ENCODE measurements at regions not wholly inside any gene's neighbourhood (a gene's known extent, or its start where the extent isn't known, plus 50 kb on each side); places are given as distances from the start of the nearest gene placed in this dataset.
"Not testable (repeated sequence)": the region's sequence is repeated elsewhere in the genome, so short reads cannot be mapped to it uniquely, and the experiment has no call there.

DNA sequence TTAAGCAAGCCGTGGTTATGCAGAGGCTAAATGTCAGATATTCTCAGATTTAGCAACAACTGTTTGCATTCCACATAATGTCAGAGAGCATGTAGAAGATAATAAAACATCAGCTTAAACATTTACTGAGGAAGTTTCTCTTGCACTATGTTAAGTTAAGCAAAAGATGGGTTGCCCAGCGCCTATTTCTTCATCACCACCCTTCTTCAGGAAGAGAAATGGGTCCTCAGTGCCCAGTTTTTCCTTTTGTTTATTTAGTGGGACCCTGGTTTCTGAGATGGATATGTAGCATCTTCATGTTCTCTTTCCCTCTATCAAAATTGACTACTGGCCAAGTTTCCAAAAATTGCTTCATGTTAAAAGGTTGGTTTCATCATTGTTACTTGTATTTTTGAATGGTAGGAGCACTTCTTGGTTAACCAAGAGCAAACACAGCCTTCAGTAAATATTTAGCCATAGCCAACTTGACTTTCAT lies 356.8 kb downstream of the RFC3 start:
- Mint-ChIP-seq H3K4me3 (no peak overlapping the region), H3K27ac (no peak overlapping the region), H3K4me1 (ENCODE audit: low read depth) (no peaks in the 10 kb centered on the region), H3K27me3 (no peaks in the 10 kb centered on the region), H3K36me3 (no peaks in the 10 kb centered on the region), H3K9me3 (no peaks in the 10 kb centered on the region)
- ChIA-PET POLR2A (no interaction called here), CTCF (no interaction called here)
- intact Hi-C loops (cut with micrococcal nuclease): no loop called here
- no peak for DNase-seq

DNA sequence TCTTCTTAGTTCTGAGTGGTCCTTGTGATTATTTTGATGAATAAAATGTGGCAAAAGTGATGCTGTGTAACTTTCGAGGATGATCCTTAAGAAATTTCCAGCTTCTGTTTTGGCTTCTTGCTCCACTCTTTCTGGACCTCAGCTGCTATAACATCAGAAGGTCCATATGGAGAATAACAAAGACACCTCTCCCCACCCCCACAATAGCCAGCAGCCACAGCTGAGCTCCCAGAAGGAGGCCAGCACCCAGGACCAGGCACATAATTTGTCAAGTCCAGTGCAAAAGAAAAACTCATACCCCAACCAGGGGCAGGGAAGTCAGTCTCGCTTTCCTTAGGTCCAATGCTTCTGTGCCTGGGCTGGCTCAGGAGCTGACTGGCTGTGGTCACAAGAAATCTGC lies 357.6 kb downstream of the RFC3 start:
- Mint-ChIP-seq H3K9me3 (no peaks in the 10 kb centered on the region), H3K4me3 (no peak overlapping the region), H3K27ac (no peak overlapping the region), H3K36me3 (no peaks in the 10 kb centered on the region), H3K27me3 (peaks cover 1% of the 10 kb centered on the region), H3K4me1 (ENCODE audit: low read depth) (no peaks in the 10 kb centered on the region)
- ChIA-PET POLR2A (no interaction called here), CTCF (no interaction called here)
- no peak for DNase-seq
- intact Hi-C loops (cut with micrococcal nuclease): no loop called here

DNA sequence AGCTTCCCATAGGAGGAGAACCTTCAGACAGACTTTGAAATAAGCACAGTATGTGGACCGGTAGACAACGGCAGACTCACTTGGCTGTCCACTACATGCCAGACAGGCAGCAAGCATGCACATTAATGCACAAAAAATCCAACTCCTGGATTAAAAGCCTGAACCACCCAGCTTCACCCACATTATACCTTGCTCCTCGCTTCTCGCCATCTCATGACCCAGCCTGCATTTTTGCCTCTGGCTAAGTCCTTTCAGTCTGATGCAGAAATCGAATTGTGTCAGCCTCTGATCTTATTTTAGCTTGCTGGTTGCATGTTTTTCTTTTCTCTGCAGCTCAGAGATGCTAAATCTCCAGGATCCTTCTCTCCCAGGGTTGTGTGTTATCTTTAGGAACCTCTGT lies 358.7 kb downstream of the RFC3 start:
- H3K36me3 Mint-ChIP-seq: no peaks in the 10 kb centered on the region
- ChIA-PET CTCF (no interaction called here), POLR2A (no interaction called here)
- H3K4me1 Mint-ChIP-seq (ENCODE audit: low read depth): no peaks in the 10 kb centered on the region
- no peak for DNase-seq
- intact Hi-C loops (cut with micrococcal nuclease): no loop called here
- no peak overlapping the region for H3K27ac Mint-ChIP-seq
- no peaks in the 10 kb centered on the region for H3K9me3 Mint-ChIP-seq
- no peak overlapping the region for H3K4me3 Mint-ChIP-seq
- peaks cover 2% of the 10 kb centered on the region for H3K27me3 Mint-ChIP-seq

DNA sequence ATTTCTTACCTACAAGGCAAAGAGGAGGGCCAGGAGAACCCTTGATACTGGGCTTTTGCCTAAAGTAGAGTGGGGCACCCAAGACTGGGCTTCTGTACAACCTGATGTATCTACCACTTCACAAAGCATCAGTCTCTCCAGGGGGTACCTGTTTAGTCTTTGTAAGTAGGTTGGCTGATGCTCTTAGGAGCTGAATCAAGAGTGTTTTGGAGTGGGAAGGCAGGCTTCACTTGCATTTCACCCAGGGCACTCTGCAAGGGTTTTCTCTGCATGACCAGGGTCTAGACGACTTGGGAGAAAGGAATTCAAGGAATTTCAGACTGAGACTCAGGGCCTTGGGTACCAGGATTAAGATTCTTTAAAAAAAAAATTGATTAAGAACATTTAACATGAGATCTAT lies 361.5 kb downstream of the RFC3 start:
- peaks cover 2% of the 10 kb centered on the region for H3K27me3 Mint-ChIP-seq
- intact Hi-C loops (cut with micrococcal nuclease): no loop called here
- H3K4me1 Mint-ChIP-seq (ENCODE audit: low read depth): no peaks in the 10 kb centered on the region

DNA sequence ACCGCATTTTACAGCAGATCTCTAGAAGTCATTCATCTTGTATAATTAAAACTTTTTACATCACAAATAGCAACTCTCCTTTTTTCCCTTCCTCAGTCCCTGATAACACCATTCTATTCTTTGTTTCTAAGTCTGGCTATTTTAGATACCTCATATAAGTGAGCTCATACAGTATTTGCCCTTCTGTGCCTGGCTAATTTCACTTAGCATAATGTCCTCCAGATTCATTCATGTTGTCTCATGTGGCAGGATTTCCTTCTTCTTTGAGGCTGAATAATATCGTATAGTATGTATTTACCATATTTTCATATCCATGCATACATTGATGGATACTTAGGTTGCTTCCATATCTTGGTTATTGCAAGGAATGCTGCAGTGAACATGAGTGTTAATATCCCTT lies 362.0 kb downstream of the RFC3 start:
- ChIA-PET POLR2A (no interaction called here), CTCF (no interaction called here)
- Mint-ChIP-seq H3K4me1 (ENCODE audit: low read depth) (no peaks in the 10 kb centered on the region), H3K27me3 (peaks cover 2% of the 10 kb centered on the region), H3K27ac (no peak overlapping the region), H3K36me3 (no peaks in the 10 kb centered on the region), H3K4me3 (no peak overlapping the region), H3K9me3 (no peaks in the 10 kb centered on the region)
- intact Hi-C loops (cut with micrococcal nuclease): no loop called here
- no peak for DNase-seq

More for the DNA sequence above, 361.5 kb downstream of the RFC3 start:
- H3K36me3 Mint-ChIP-seq: no peaks in the 10 kb centered on the region
- no peaks in the 10 kb centered on the region for H3K9me3 Mint-ChIP-seq
- CTCF ChIA-PET: no interaction called here
- no peak for DNase-seq
- H3K4me3 Mint-ChIP-seq: no peak overlapping the region
- POLR2A ChIA-PET: no interaction called here
- no peak overlapping the region for H3K27ac Mint-ChIP-seq

DNA sequence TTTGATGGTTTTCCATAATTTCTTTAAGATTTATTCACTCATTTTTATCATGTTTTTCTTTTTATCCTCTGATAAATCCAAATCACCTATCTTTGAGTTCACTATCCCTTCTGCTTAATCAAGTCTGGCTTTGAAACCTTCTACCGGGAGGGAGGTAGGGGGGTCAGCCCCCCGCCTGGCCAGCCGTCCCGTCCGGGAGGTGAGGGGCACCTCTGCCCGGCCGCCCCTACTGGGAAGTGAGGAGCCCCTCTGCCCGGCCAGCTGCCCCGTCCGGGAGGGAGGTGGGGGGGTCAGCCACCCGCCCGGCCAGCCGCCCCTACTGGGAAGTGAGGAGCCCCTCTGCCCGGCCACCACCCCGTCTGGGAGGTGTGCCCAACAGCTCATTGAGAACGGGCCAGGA lies 363.3 kb downstream of the RFC3 start:
- intact Hi-C loops (cut with micrococcal nuclease); CTCF ChIA-PET; H3K4me3 Mint-ChIP-seq; H3K9me3 Mint-ChIP-seq; H3K36me3 Mint-ChIP-seq; H3K27me3 Mint-ChIP-seq; H3K4me1 Mint-ChIP-seq (ENCODE audit: low read depth); H3K27ac Mint-ChIP-seq; DNase-seq; POLR2A ChIA-PET: not testable (repeated sequence)

DNA sequence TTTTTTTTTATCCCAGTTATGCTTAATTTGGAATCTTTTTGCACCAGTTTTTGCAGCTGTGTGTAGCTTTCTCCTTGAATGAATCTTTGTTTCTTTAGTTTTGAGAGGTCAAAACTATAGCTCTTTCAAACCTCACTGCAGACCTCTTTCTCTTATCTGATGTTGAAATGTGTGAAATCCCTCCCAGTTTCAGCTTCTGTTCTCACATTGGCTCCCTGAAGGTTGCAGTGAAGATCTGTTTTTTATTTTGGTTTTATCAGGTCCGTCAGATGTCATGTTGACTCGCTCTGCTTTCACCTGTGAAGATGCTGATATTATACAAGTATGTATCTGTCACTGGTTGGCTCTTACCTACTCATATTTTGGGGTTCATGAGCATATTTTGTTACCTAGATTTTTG lies 372.0 kb downstream of the RFC3 start:
- intact Hi-C loops (cut with micrococcal nuclease): no loop called here
- Mint-ChIP-seq H3K36me3 (no peaks in the 10 kb centered on the region), H3K9me3 (peaks cover 3% of the 10 kb centered on the region), H3K4me3 (no peak overlapping the region), H3K4me1 (ENCODE audit: low read depth) (no peaks in the 10 kb centered on the region), H3K27ac (no peak overlapping the region), H3K27me3 (no peaks in the 10 kb centered on the region)
- no peak for DNase-seq
- POLR2A ChIA-PET: no interaction called here
- CTCF ChIA-PET: no interaction called here

DNA sequence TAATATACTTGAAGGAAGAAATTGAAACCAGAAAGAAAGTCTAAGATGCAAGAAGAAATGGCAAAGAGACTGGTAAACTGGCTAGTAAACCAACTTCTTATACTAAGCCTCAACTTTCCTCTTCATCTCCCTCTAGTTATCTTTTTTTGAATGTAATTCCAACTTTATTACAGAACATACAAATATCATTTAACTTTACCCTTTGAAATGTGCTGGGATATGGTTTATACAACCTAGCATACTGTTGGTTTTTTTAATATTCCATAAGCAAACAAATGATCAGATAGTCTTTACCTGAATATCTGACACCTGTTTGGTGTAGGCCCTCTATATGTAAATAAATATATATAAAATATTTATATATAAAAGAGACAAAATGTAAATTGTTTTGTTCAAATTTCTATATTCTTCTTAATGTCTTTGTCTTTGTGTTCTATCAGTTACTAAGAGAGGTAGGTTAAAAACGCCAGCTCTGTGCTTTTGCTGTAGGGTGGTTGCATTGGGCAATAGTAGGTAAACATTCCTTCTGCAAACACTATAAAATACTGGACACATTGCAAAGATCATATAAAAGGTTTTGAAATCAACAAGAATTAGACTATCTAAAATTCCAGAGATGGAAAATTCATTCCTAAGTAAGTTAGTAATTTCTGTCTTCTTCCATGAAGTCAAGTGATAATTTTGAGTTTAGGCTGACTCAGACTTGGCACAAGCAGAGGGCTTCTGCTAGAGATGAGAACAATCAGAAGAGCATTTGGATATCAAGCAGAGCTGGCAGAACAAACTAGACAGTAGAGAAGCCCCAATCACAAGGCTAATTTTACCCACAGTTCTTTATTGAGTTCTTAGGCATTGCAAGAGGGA lies 383.3 kb downstream of the RFC3 start:
- ChIA-PET CTCF (no interaction called here), POLR2A (no interaction called here)
- H3K27me3 Mint-ChIP-seq: peaks cover 2% of the 10 kb centered on the region
- no peak for DNase-seq
- no peaks in the 10 kb centered on the region for H3K9me3 Mint-ChIP-seq
- H3K27ac Mint-ChIP-seq: no peak overlapping the region
- no peaks in the 10 kb centered on the region for H3K4me1 Mint-ChIP-seq (ENCODE audit: low read depth)
- no peak overlapping the region for H3K4me3 Mint-ChIP-seq
- H3K36me3 Mint-ChIP-seq: no peaks in the 10 kb centered on the region
- intact Hi-C loops (cut with micrococcal nuclease): no loop called here

DNA sequence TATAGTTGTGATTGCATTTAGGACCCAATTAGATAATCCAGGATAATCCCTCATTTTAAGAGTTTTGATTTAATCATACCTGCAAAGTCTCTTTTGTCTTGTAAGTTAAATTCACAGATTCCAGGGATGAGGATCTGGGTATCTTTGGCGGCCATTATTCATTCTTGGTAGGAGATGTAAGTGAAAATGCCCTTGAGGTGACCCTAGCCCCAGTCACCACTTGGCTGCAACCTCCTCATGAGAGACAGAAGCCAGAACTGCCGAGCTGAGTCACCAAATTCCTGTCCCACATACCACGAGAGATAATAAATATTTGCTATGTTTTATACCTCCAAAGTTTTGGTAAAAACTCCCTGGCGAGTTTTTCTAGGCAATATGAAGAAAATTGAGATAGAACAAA lies 389.4 kb downstream of the RFC3 start:
- intact Hi-C loops (cut with micrococcal nuclease): no loop called here
- no peak for DNase-seq
- CTCF ChIA-PET: no interaction called here
- Mint-ChIP-seq H3K4me1 (ENCODE audit: low read depth) (no peaks in the 10 kb centered on the region), H3K36me3 (no peaks in the 10 kb centered on the region), H3K4me3 (no peak overlapping the region), H3K27ac (no peak overlapping the region), H3K27me3 (no peaks in the 10 kb centered on the region), H3K9me3 (no peaks in the 10 kb centered on the region)
- POLR2A ChIA-PET: no interaction called here

DNA sequence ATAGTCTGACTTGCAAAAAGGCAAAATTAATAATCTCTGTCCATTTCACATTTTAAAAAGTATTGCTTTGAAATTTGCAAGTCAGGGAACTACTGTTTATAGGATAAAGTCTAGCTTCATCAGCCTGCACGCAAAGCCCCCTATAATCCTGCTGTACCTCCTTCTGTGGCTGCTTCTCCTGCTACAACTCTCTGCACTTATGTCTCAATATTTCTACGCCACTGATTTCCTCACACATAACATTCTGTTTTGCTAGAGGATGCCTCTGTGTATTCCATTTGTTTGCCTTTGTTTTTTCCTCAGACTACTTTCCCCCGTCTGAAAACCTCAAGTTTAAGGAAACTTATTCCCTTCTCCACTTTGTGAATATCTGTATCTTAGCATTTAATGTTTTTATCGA lies 389.9 kb downstream of the RFC3 start:
- Mint-ChIP-seq H3K4me1 (ENCODE audit: low read depth) (no peaks in the 10 kb centered on the region), H3K9me3 (no peaks in the 10 kb centered on the region), H3K36me3 (no peaks in the 10 kb centered on the region), H3K27me3 (no peaks in the 10 kb centered on the region), H3K27ac (no peak overlapping the region), H3K4me3 (no peak overlapping the region)
- no peak for DNase-seq
- intact Hi-C loops (cut with micrococcal nuclease): no loop called here
- ChIA-PET POLR2A (no interaction called here), CTCF (no interaction called here)

DNA sequence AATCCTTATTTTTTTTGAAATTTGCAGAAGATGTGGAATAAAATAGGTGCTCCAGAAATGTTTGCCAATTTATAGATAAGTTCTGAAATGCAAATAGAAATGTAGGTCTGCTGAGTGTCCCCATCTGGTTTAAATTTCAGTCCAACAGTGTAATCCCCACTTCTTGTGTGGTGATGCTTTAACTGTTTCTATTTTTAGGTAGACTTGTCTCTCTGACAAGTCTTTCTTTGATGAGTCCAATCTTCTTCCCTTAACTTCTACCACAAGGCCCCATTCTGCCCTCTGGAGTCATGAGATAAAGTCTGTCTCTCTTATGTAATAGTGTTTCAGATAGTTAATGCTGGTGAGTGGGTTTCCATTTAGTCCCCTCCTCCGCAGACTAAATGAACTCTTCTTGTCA lies 390.4 kb downstream of the RFC3 start:
- H3K27me3 Mint-ChIP-seq: no peaks in the 10 kb centered on the region
- H3K36me3 Mint-ChIP-seq: no peaks in the 10 kb centered on the region
- POLR2A ChIA-PET: no interaction called here

DNA sequence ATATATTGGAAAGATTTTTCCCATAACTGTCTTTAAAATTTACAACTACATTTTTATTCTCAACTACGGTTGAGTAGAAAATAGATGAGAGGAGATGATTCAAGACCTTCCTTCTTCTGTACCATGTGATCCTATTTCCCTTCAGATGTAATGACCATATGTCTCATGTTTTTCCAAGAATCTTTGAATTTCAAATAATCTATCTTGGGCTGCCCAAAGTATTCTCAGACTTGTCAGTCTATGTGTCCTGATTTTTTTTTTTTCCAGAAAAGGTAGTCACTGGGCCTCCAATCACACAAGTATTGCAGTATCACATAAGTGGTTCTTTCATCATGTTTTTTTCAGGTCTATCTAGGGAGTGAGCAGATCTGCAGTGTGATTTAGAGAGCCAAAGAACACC lies 392.4 kb downstream of the RFC3 start:
- Mint-ChIP-seq H3K4me3 (no peak overlapping the region), H3K27me3 (no peaks in the 10 kb centered on the region), H3K36me3 (no peaks in the 10 kb centered on the region), H3K4me1 (ENCODE audit: low read depth) (no peaks in the 10 kb centered on the region), H3K27ac (no peak overlapping the region), H3K9me3 (no peaks in the 10 kb centered on the region)
- ChIA-PET CTCF (no interaction called here), POLR2A (no interaction called here)
- intact Hi-C loops (cut with micrococcal nuclease): no loop called here
- no peak for DNase-seq

More for the DNA sequence above, 390.4 kb downstream of the RFC3 start:
- intact Hi-C loops (cut with micrococcal nuclease): no loop called here
- Mint-ChIP-seq H3K27ac (no peak overlapping the region), H3K9me3 (no peaks in the 10 kb centered on the region), H3K4me3 (no peak overlapping the region), H3K4me1 (ENCODE audit: low read depth) (no peaks in the 10 kb centered on the region)
- no peak for DNase-seq
- CTCF ChIA-PET: no interaction called here

DNA sequence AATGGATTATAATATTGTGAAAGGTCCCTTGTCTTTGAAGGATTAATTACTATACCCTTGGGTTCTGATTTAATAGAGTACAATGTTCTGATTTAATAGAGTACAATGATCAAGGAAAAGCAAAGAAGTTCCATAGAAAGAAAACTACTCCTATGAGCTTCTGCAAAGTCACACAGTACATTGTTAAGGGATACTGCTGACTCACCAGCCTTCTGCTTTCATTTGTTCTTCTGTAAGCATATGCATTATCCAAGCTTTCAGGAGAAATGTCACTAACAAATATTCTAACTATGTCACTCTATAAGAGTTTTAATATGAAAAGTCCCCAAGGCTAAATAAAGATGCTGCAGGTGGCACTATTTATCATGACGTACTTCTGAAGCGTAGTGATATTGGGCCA lies 396.7 kb downstream of the RFC3 start:
- ChIA-PET CTCF (no interaction called here), POLR2A (no interaction called here)
- intact Hi-C loops (cut with micrococcal nuclease): no loop called here
- no peak for DNase-seq
- H3K27ac Mint-ChIP-seq: no peak overlapping the region
- no peaks in the 10 kb centered on the region for H3K4me1 Mint-ChIP-seq (ENCODE audit: low read depth)
- no peak overlapping the region for H3K4me3 Mint-ChIP-seq
- no peaks in the 10 kb centered on the region for H3K27me3 Mint-ChIP-seq
- H3K9me3 Mint-ChIP-seq: peaks cover 4% of the 10 kb centered on the region
- H3K36me3 Mint-ChIP-seq: no peaks in the 10 kb centered on the region
